ENCODE measurements at regions not wholly inside any gene's neighbourhood (a gene's known extent, or its start where the extent isn't known, plus 50 kb on each side); places are given as distances from the start of the nearest gene placed in this dataset.

- Histone ChIP-seq H3K27ac (ENCODE audit: low read length in 2 of 2) (no peak overlapping the region), H3K79me2 (ENCODE audit: control insufficient read depth, insufficient read depth, low read length) (no peaks in the 10 kb centered on the region), H2AFZ (ENCODE audit: insufficient read depth, low read depth, low read length, poor library complexity, severe bottlenecking) (no peak overlapping the region), H3K27me3 (replicated peaks in 1 of 4; ENCODE audit: control extremely low read depth in 1 of 4, control insufficient read depth in 3 of 4, insufficient read depth in 4 of 4, low read length in 3 of 4) (no peaks in the 10 kb centered on the region), H3K9me3 (ENCODE audit: control extremely low read depth in 1 of 3, control insufficient read depth in 2 of 3, insufficient read depth in 1 of 3, low read length in 2 of 3) (no peaks in the 10 kb centered on the region), H3K36me3 (replicated peaks in 1 of 2; ENCODE audit: control extremely low read depth in 1 of 2, control insufficient read depth in 1 of 2, extremely low read depth in 1 of 2, insufficient read depth in 2 of 2, low read length in 1 of 2) (no peaks in the 10 kb centered on the region), H3K4me3 (ENCODE audit: control extremely low read depth in 1 of 5, extremely low read depth in 1 of 5, insufficient read depth in 1 of 5, low read depth in 2 of 5, low read length in 4 of 5) (no peak overlapping the region), H3K4me1 (ENCODE audit: control insufficient read depth in 2 of 2, insufficient read depth in 2 of 2, low read length in 2 of 2) (no peaks in the 10 kb centered on the region), H3K4me2 (replicated peaks; ENCODE audit: low read depth, low read length, poor library complexity, severe bottlenecking) (no peak overlapping the region), H3K9ac (ENCODE audit: low read length) (no peak overlapping the region), H4K20me1 (ENCODE audit: control insufficient read depth, insufficient read depth, low read length, poor library complexity, severe bottlenecking) (no peaks in the 10 kb centered on the region)
- no peaks in the 10 kb centered on the region for H3K4me1 Mint-ChIP-seq
- CTCF ChIA-PET = no interaction called here
- WGBS (ENCODE audit: insufficient coverage) = no CpG with 5 or more reads among the region's 3 CpGs
- ATAC-seq (ENCODE audit: low read depth) (no peak), DNase-seq (no peak)
- no peaks in the 10 kb centered on the region for H3K9me3 Mint-ChIP-seq (ENCODE audit: insufficient read depth)
- H3K27me3 Mint-ChIP-seq = peaks cover 4% of the 10 kb centered on the region
- no peak for TF ChIP-seq CTCF (IDR thresholded peaks at IDR 0.05)
- no peak for TF ChIP-seq EZH2 (IDR thresholded peaks at IDR 0.05; ENCODE audit: borderline replicate concordance, insufficient read depth, low read depth, low read length, poor library complexity, severe bottlenecking)
- POLR2A ChIA-PET = no interaction called here
- intact Hi-C loops (cut with micrococcal nuclease) = no loop called here
- no peak overlapping the region for H3K27ac Mint-ChIP-seq
- no peak overlapping the region for H3K4me3 Mint-ChIP-seq
Measured at GRCh38 chr5:103480246-103480645, 82.3 kb downstream of the NUDT12 start.

GRCh38 chr5:103477678-103478077 is 84.9 kb downstream of the NUDT12 start:
- Histone ChIP-seq H3K9ac (ENCODE audit: low read length) (no peak overlapping the region), H2AFZ (ENCODE audit: insufficient read depth, low read depth, low read length, poor library complexity, severe bottlenecking) (no peak overlapping the region), H4K20me1 (ENCODE audit: control insufficient read depth, insufficient read depth, low read length, poor library complexity, severe bottlenecking) (no peaks in the 10 kb centered on the region), H3K27ac (ENCODE audit: low read length in 2 of 2) (no peak overlapping the region), H3K36me3 (replicated peaks in 1 of 2; ENCODE audit: control extremely low read depth in 1 of 2, control insufficient read depth in 1 of 2, extremely low read depth in 1 of 2, insufficient read depth in 2 of 2, low read length in 1 of 2) (no peaks in the 10 kb centered on the region), H3K79me2 (ENCODE audit: control insufficient read depth, insufficient read depth, low read length) (no peaks in the 10 kb centered on the region), H3K4me3 (ENCODE audit: control extremely low read depth in 1 of 5, extremely low read depth in 1 of 5, insufficient read depth in 1 of 5, low read depth in 2 of 5, low read length in 4 of 5) (no peak overlapping the region), H3K9me3 (ENCODE audit: control extremely low read depth in 1 of 3, control insufficient read depth in 2 of 3, insufficient read depth in 1 of 3, low read length in 2 of 3) (no peaks in the 10 kb centered on the region), H3K4me1 (ENCODE audit: control insufficient read depth in 2 of 2, insufficient read depth in 2 of 2, low read length in 2 of 2) (no peaks in the 10 kb centered on the region), H3K4me2 (replicated peaks; ENCODE audit: low read depth, low read length, poor library complexity, severe bottlenecking) (no peak overlapping the region), H3K27me3 (replicated peaks in 1 of 4; ENCODE audit: control extremely low read depth in 1 of 4, control insufficient read depth in 3 of 4, insufficient read depth in 4 of 4, low read length in 3 of 4) (no peaks in the 10 kb centered on the region)
- WGBS (ENCODE audit: insufficient coverage) = no CpG with 5 or more reads among the region's 1 CpG
- TF ChIP-seq EZH2 (IDR thresholded peaks at IDR 0.05; ENCODE audit: borderline replicate concordance, insufficient read depth, low read depth, low read length, poor library complexity, severe bottlenecking) (no peak), CTCF (IDR thresholded peaks at IDR 0.05) (no peak)
- DNase-seq (no peak), ATAC-seq (ENCODE audit: low read depth) (no peak)
- Mint-ChIP-seq H3K27ac (no peak overlapping the region), H3K9me3 (ENCODE audit: insufficient read depth) (no peaks in the 10 kb centered on the region), H3K4me3 (no peak overlapping the region), H3K27me3 (peaks cover 4% of the 10 kb centered on the region), H3K4me1 (no peaks in the 10 kb centered on the region)
- CTCF ChIA-PET = interaction anchor here (4.9 kb wide), 1 partner anchor 245 kb away, joined by 34 read pairs; no protein-coding TSS in a partner anchor
- POLR2A ChIA-PET = no interaction called here
- intact Hi-C loops (cut with micrococcal nuclease) = no loop called here
